Large intestine (tissue), 3 donors: ENCODE measurements at regions not wholly inside any gene's neighbourhood (a gene's known extent, or its start where the extent isn't known, plus 50 kb on each side); places are given as distances from the start of the nearest gene placed in this dataset.

Experiments
- DNase-seq, 2 donors: peaks; one replicate each; pipeline versions ENCODE4 v3.0.0 to v3.0.0-alpha.2; 2013
- H3K27ac ChIP-seq: one replicate; pipeline ENCODE4 v1.5.1; 2013; ENCODE audit warnings: low read length
- H3K27me3 ChIP-seq: 2 replicates; pipeline ENCODE4 v1.6.1; 2013; ENCODE audit warnings: low read length; ENCODE audit not compliant: control insufficient read depth, insufficient read depth
- H3K36me3 ChIP-seq: 2 replicates; pipeline ENCODE4 v1.6.1; 2013; ENCODE audit warnings: low read length; ENCODE audit not compliant: control insufficient read depth, insufficient read depth
- H3K4me1 ChIP-seq: one replicate; pipeline ENCODE4 v1.6.1; 2013; ENCODE audit warnings: low read length; ENCODE audit not compliant: control insufficient read depth, insufficient read depth
- H3K4me3 ChIP-seq: one replicate; pipeline ENCODE4 v1.5.1; 2013; ENCODE audit warnings: low read length
- H3K9me3 ChIP-seq: one replicate; pipeline ENCODE4 v1.6.1; 2013; ENCODE audit warnings: mild to moderate bottlenecking, low read depth, low read length, moderate library complexity; ENCODE audit not compliant: control insufficient read depth
- WGBS: methylation state at CpG from one replicate; pipeline ENCODE4 v1.1.5; 2013; ENCODE audit warnings: low lambda C conversion rate; ENCODE audit not compliant: insufficient coverage; 5-methylcytosine and 5-hydroxymethylcytosine counted together

DNA sequence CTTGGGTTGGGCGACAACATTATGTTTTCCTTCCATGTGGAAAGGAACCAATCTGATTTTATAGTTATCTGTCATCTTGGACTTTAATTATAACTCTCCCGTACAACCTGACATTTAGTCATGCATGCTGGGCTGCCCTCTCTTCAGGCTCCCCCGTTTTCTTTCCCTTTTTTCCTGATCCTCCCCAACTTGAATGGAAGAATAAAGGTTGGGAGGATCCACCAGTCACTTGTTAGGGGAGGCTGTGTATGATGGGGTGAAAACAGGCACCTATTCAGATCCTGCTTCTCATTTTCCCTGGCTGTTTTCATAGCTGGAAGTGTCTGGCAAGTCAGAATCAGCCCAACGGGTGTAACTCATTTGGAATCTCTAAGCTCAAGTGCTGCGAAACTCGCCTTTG, 267.2 kb upstream of the SALL1 start:
- 86% methylated on average over 1 of the region's 6 CpGs for WGBS
- H3K27ac ChIP-seq: no peak overlapping the region
- DNase-seq: no peak
- H3K4me1 ChIP-seq: peaks cover 7% of the 10 kb centered on the region
- H3K27me3 ChIP-seq: no peaks in the 10 kb centered on the region
- H3K9me3 ChIP-seq: no peaks in the 10 kb centered on the region
- no peaks in the 10 kb centered on the region for H3K36me3 ChIP-seq
- no peak overlapping the region for H3K4me3 ChIP-seq

DNA sequence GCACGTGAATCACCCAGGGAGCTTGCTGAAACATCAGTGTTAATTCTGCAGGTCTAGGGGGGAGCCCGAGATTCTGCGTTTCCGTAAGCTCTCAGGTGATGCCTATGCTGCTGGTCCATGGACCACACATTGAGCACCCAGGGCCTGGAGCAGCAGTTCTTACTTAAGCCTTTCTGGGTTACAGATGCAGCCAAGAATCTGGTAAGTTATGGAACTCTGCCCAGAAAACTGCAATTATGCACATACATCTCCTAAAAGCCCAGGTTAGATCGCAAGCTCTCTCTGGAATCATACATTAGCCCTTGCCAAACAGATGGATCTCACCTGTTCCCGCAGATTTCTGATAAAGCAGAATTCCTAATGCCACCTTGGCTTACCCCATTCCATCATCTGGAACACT, 265.9 kb upstream of the SALL1 start:
- DNase-seq: no peak
- H3K9me3 ChIP-seq: no peaks in the 10 kb centered on the region
- no peak overlapping the region for H3K27ac ChIP-seq
- H3K4me1 ChIP-seq: peaks cover 7% of the 10 kb centered on the region
- WGBS: no CpG with 5 or more reads among the region's 6 CpGs
- no peaks in the 10 kb centered on the region for H3K27me3 ChIP-seq
- no peaks in the 10 kb centered on the region for H3K36me3 ChIP-seq
- H3K4me3 ChIP-seq: no peak overlapping the region

DNA sequence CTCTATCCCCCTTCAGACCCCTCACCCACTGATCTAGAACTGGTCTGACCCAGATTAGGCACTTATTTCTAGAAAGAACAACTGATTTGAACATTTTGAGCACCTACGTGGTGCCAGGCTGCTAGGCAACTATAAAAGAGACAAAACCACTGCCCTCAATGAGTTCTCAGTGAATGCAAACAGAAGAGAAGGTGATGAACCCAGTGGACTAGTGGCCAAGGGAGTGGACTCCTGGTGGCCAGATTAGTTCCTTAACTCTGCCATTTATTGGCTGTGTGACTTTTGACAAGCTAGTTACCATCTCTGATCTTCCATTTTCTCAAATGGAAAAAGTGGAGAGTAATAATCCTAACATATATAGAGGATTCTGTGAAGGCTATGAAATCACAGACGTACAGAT, 259.1 kb upstream of the SALL1 start:
- WGBS: no CpG with 5 or more reads among the region's 2 CpGs
- DNase-seq: no peak
- Histone ChIP-seq H3K4me1 (peaks cover 6% of the 10 kb centered on the region), H3K9me3 (no peaks in the 10 kb centered on the region), H3K36me3 (no peaks in the 10 kb centered on the region), H3K27ac (no peak overlapping the region), H3K27me3 (no peaks in the 10 kb centered on the region), H3K4me3 (no peak overlapping the region)

DNA sequence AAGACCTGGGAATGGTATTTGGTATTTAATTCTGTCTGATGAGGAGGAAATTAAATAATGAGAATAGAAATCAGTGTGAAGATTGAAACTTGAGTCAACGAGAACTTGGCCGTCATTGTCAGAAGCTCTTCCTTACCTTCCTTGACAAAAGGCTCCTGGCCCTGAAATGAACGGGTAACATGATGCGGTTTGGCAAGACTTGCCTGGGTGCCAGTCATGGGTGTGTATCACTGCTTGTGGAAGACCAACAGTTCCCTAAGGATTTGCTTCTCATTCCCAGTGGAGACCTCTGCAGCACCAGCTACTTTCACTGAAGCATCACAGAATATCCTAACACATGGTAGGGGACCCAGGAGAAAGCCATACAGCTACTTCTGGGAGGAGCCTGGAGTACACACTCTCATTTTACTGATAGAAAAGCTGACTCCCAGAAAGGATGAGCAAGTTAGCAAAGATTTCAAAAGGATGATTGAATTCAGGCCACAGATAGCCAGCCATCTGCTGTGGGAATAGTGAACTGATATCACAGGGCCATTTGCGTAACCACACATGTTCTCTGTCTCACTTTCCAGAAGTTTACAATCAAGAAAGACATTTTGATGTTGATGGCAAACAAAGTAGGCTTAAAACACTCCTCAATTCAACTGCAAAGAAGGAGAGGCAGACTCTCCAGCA, 258.1 kb upstream of the SALL1 start:
- H3K4me3 ChIP-seq: no peak overlapping the region
- WGBS: 100% methylated on average over 2 of the region's 5 CpGs
- no peak overlapping the region for H3K27ac ChIP-seq
- no peak for DNase-seq
- H3K27me3 ChIP-seq: no peaks in the 10 kb centered on the region
- no peaks in the 10 kb centered on the region for H3K9me3 ChIP-seq
- H3K36me3 ChIP-seq: no peaks in the 10 kb centered on the region
- peaks cover 6% of the 10 kb centered on the region for H3K4me1 ChIP-seq

DNA sequence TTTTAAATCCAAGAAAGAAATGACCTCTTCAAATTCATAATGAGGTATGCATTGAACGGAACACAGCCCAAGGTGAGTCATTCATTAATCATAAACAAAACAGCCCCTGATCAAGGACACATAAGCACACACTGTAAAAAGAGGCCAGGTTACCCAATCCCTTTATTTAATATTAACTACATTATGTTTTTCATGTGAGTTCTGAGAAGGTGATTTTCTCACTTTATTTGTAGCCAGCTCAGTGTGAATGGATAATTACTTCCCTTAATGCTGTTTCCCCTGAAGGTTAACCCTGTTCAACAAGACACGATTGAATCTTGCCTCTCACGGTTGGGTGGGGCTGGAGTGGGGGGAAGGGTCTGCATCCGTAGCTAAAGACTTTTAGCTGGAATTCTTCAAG, 257.3 kb upstream of the SALL1 start:
- no CpG with 5 or more reads among the region's 4 CpGs for WGBS
- Histone ChIP-seq H3K27me3 (no peaks in the 10 kb centered on the region), H3K4me1 (peaks cover 8% of the 10 kb centered on the region), H3K27ac (peak overlapping the region; percentile 1), H3K36me3 (no peaks in the 10 kb centered on the region), H3K4me3 (no peak overlapping the region), H3K9me3 (no peaks in the 10 kb centered on the region)
- DNase-seq: peak in 1 of 2 donors; percentile 41

DNA sequence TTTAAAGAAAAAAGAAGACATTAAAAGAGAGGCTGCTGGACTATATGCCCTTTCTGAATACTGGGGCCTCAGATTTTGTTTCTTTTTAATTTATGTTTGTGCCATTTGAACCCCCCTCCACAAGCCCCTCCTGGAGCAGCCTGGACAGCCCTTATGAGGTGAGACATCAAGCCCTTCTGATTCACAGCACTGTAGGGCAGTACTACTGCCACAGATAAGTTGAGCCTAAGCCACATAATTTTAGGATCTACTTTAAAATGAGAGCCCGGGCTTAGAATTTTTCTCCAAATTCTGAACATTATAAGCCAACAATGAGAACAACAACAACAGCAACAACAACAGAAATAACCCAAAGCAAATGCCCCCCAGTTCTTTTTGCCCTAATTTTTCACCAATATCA, 256.9 kb upstream of the SALL1 start:
- Histone ChIP-seq H3K4me1 (peaks cover 11% of the 10 kb centered on the region), H3K27me3 (no peaks in the 10 kb centered on the region)

DNA sequence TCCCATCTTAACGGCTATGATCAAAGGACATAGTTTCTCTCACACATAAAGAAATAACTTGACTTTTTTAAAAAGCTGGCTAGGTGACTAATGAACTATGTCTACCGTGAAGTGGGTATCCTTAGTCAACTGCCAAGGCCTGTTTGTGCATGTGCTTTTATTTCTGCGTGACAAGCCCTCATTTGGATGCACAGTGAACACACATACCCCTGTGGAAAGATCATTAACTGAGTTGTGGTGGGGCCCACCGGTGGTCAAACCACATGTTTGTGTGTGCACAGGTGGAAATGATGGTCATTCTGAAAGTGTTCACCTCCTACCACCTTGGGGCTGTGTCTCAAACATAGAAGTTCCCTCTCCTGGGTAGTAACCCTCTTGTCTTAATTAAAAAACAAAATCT, 256.1 kb upstream of the SALL1 start:
- no peak for DNase-seq
- Histone ChIP-seq H3K9me3 (no peaks in the 10 kb centered on the region), H3K4me1 (peaks cover 11% of the 10 kb centered on the region), H3K4me3 (no peak overlapping the region), H3K27me3 (no peaks in the 10 kb centered on the region), H3K36me3 (no peaks in the 10 kb centered on the region), H3K27ac (no peak overlapping the region)
- 100% methylated on average over 1 of the region's 4 CpGs for WGBS

More for the DNA sequence above, 256.9 kb upstream of the SALL1 start:
- Histone ChIP-seq H3K4me3 (no peak overlapping the region), H3K9me3 (no peaks in the 10 kb centered on the region), H3K36me3 (no peaks in the 10 kb centered on the region), H3K27ac (no peak overlapping the region)
- WGBS: 60% methylated on average over 1 of the region's 1 CpG
- DNase-seq: no peak

DNA sequence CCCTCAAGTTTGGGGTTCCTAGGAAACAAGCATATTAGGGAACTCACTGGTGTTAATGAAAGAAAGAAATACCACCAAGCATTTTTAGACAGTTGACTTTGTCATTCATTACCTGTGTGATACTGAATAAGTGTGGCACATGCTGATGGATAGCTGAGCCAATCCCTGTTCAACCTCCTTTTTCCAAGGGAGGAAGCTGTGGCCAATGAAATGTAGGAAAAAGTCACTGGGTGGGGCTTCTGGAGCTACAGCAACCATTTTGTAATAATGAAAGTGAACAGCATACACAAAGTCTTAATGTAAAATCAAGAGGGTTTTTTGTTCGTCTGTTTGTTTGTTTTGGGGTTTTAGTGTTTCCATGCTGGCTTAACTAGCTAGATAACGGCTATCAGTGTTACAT, 254.3 kb upstream of the SALL1 start:
- Histone ChIP-seq H3K27ac (no peak overlapping the region), H3K9me3 (peaks cover 6% of the 10 kb centered on the region), H3K4me3 (no peak overlapping the region), H3K4me1 (peaks cover 11% of the 10 kb centered on the region), H3K36me3 (no peaks in the 10 kb centered on the region), H3K27me3 (no peaks in the 10 kb centered on the region)
- 20% methylated on average over 1 of the region's 2 CpGs for WGBS
- no peak for DNase-seq

DNA sequence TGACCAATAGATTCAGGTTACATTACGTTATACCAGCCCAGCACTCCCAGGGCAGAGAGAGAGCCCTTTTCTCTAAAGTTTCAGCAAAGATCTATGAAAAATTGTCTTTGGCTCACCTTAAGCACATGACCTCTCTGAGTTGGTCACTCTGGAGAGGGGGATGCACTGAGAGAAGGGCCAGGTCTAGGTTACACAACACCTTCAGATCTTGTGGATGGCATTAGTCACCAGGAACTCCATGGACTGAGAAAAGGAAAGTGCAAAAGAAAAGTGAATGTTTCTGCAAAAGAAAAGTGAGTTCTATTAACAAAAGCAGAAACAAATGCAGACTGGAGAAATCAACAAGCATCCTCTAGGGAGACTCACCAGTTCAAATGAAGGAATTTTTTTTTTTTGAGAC, 253.3 kb upstream of the SALL1 start:
- Histone ChIP-seq H3K27ac (no peak overlapping the region), H3K9me3 (peaks cover 6% of the 10 kb centered on the region), H3K4me3 (no peak overlapping the region), H3K4me1 (peaks cover 10% of the 10 kb centered on the region), H3K27me3 (no peaks in the 10 kb centered on the region), H3K36me3 (no peaks in the 10 kb centered on the region)
- no peak for DNase-seq
- WGBS: no CpG with 5 or more reads among the region's 1 CpG

DNA sequence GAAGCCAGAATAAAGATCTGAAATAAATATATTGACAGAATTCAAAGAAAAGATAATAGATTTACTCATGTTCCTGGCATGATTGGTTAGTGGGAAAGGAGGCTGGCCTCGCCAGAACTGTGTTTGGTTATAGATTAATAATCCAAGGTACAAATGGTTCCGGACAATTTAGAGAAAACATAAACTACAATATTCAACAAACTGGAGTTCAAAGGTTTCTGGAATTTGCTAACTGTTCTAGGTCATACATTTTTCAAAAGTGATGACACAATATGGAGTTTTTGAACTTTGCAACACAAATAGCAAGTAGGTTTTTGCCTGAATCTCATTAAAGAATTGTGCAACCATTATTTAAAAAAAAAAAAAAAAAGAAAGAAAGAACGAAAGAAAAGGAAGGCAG, 251.7 kb upstream of the SALL1 start:
- H3K4me1 ChIP-seq: peaks cover 5% of the 10 kb centered on the region
- H3K36me3 ChIP-seq: no peaks in the 10 kb centered on the region
- WGBS: 40% methylated on average over 1 of the region's 3 CpGs
- no peak overlapping the region for H3K4me3 ChIP-seq
- no peaks in the 10 kb centered on the region for H3K27me3 ChIP-seq
- DNase-seq: peak; percentile 27 to 55
- peak overlapping the region; percentile 45 for H3K27ac ChIP-seq
- H3K9me3 ChIP-seq: peaks cover 6% of the 10 kb centered on the region

DNA sequence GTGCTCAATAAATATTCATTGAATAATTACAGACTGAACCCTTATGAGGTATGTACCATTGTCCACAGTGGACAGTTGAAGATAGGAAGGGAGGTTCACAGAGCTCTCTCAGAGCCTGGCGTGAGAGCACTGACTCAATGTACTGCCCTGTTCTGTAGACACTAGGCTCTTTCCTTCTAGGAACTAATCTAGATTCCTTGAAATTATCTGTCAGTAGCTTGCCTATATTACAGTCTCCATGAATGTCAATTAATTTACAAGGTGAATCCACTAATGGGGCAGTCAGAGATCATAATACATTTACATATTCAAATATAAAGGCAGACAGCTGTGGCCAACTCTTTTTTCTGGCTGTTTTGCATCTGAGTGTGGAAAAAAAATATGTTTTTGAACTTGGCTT, 251.2 kb upstream of the SALL1 start:
- no peak for DNase-seq
- no peaks in the 10 kb centered on the region for H3K36me3 ChIP-seq
- no peaks in the 10 kb centered on the region for H3K27me3 ChIP-seq
- peak overlapping the region; percentile 45 for H3K27ac ChIP-seq
- no peak overlapping the region for H3K4me3 ChIP-seq
- peaks cover 6% of the 10 kb centered on the region for H3K9me3 ChIP-seq
- WGBS: no CpG with 5 or more reads among the region's 1 CpG
- peaks cover 5% of the 10 kb centered on the region for H3K4me1 ChIP-seq
